SK-N-SH (cell line): ENCODE measurements at regions not wholly inside any gene's neighbourhood (a gene's known extent, or its start where the extent isn't known, plus 50 kb on each side); places are given as distances from the start of the nearest gene placed in this dataset.

ENCODE experiments used
- CTCF ChIA-PET: fragments of 300-600, 350-600 bp; formaldehyde crosslinking; extraction: SDS; loops from one replicate; lab custom pipeline; 2021; lab: Yijun Ruan, JAX
- POLR2A ChIA-PET: fragments of 350-600 bp; sonication (Branson Sonifier 250); formaldehyde crosslinking; extraction: SDS; loops from one replicate; lab custom pipeline; 2020; ENCODE audit warnings: antibody characterized with exemption, inconsistent platforms; lab: Yijun Ruan, JAX
- DNase-seq: peaks from one replicate; pipeline ENCODE4 v3.0.0; 2012
- H2AFZ ChIP-seq: fragments of 200-600 bp; sonication (generic); 2 replicates; pipeline ENCODE4 v1.8.1; 2016; ENCODE audit warnings: antibody characterized with exemption, mild to moderate bottlenecking, low read depth
- H3F3A ChIP-seq: fragments of 200-600 bp; sonication (generic); replicated peaks from 2 replicates; pipeline ENCODE3; 2016; ENCODE audit warnings: antibody characterized with exemption, mild to moderate bottlenecking; ENCODE audit not compliant: insufficient read depth
- H3K27ac ChIP-seq, 2 experiments: fragments of 200-500 bp in 1 of 2; fragments of 200-600 bp in 1 of 2; sonication (Bioruptor generic) in 1 of 2; sonication (generic), shearing (Covaris generic) in 1 of 2; 2 replicates each; pipeline versions ENCODE4 v1.5.1 to v1.6.1; 2014 to 2016; ENCODE audit warnings: low read depth in 2 of 2, inconsistent platforms in 1 of 2, low read length in 1 of 2, mild to moderate bottlenecking in 1 of 2, mixed read lengths in 1 of 2
- H3K27me3 ChIP-seq: fragments of 200-600 bp; sonication (generic), shearing (Covaris generic); 2 replicates; pipeline ENCODE4 v1.6.1; 2016; ENCODE audit warnings: mixed run types; ENCODE audit not compliant: insufficient read depth
- H3K36me3 ChIP-seq, 2 experiments: fragments of 200-500 bp in 1 of 2; fragments of 200-600 bp in 1 of 2; sonication (Bioruptor generic) in 1 of 2; sonication (generic) in 1 of 2; replicated peaks in 1 of 2; 2 replicates each; pipeline versions ENCODE3 to v1.5.1; 2014 to 2016; ENCODE audit warnings: low read length in 1 of 2, mild to moderate bottlenecking in 1 of 2; ENCODE audit not compliant: insufficient read depth in 2 of 2, control insufficient read depth in 1 of 2
- H3K4me1 ChIP-seq, 2 experiments: fragments of 200-500 bp in 1 of 2; fragments of 200-600 bp in 1 of 2; sonication (Bioruptor generic) in 1 of 2; sonication (generic), shearing (Covaris generic) in 1 of 2; 2 replicates each; pipeline versions ENCODE4 v1.5.1 to v1.6.1; 2014 to 2016; ENCODE audit warnings: low read depth in 1 of 2, low read length in 1 of 2, mixed run types in 1 of 2; ENCODE audit not compliant: insufficient read depth in 2 of 2, control insufficient read depth in 1 of 2
- H3K4me2 ChIP-seq: fragments of 200-600 bp; sonication (generic), shearing (Covaris generic); 2 replicates; pipeline ENCODE4 v1.6.1; 2017; ENCODE audit warnings: mixed run types
- H3K4me3 ChIP-seq, 2 experiments: fragments of 200-500 bp in 1 of 2; fragments of 200-600 bp in 1 of 2; sonication (Bioruptor generic) in 1 of 2; sonication (generic), shearing (Covaris generic) in 1 of 2; 2 replicates each; pipeline versions ENCODE4 v1.5.1 to v1.8.1; 2014 to 2016; ENCODE audit warnings: low read depth in 2 of 2, inconsistent platforms in 1 of 2, low read length in 1 of 2, mild to moderate bottlenecking in 1 of 2, mixed read lengths in 1 of 2, moderate library complexity in 1 of 2
- H3K79me2 ChIP-seq: fragments of 200-600 bp; sonication (generic); 2 replicates; pipeline ENCODE4 v1.8.1; 2017; ENCODE audit warnings: mild to moderate bottlenecking; ENCODE audit not compliant: insufficient read depth
- H3K9ac ChIP-seq: fragments of 200-600 bp; sonication (generic); 2 replicates; pipeline ENCODE4 v1.6.1; 2017; ENCODE audit warnings: mixed run types
- H3K9me2 ChIP-seq: fragments of 200-600 bp; sonication (generic); 2 replicates; pipeline ENCODE4 v1.6.1; 2017; ENCODE audit warnings: mixed run types
- H3K9me3 ChIP-seq: fragments of 200-600 bp; sonication (generic); 2 replicates; pipeline ENCODE4 v1.6.1; 2017; ENCODE audit warnings: mixed run types, mild to moderate bottlenecking, moderate library complexity
- H4K20me1 ChIP-seq: fragments of 200-600 bp; sonication (generic); 2 replicates; pipeline ENCODE4 v1.6.1; 2017; ENCODE audit warnings: mild to moderate bottlenecking, mixed run types; ENCODE audit not compliant: insufficient read depth
- CHD2 ChIP-seq: fragments of 150-350 bp; IDR thresholded peaks from 2 replicates; pipeline ENCODE4 v1.6.1; 2018; ENCODE audit warnings: low read length; ENCODE audit not compliant: partially characterized antibody
- EP300 ChIP-seq, 2 experiments: IDR thresholded peaks; 2 replicates each; pipeline versions ENCODE4 v1.4.0 to v1.6.1; 2012; ENCODE audit warnings: borderline replicate concordance in 1 of 2, low read depth in 1 of 2, low read length in 1 of 2
- FOSL2 ChIP-seq: IDR thresholded peaks from 2 replicates; pipeline ENCODE4 v1.4.0; 2012; ENCODE audit warnings: low read depth, mild to moderate bottlenecking, moderate library complexity, borderline replicate concordance
- FOXJ3 ChIP-seq: sonication (generic); formaldehyde crosslinking; IDR thresholded peaks from 2 replicates; pipeline ENCODE4 v1.5.1; 2020; ENCODE audit warnings: mild to moderate bottlenecking, missing genetic modification reagents
- FOXM1 ChIP-seq: IDR thresholded peaks from 2 replicates; pipeline ENCODE4 v1.4.0; 2012; ENCODE audit warnings: low read depth, mild to moderate bottlenecking
- GABPA ChIP-seq: IDR thresholded peaks from 2 replicates; pipeline ENCODE4 v1.4.0; 2012; ENCODE audit warnings: low read depth, mild to moderate bottlenecking
- MEF2A ChIP-seq: IDR thresholded peaks from 2 replicates; pipeline ENCODE4 v1.4.0; 2012; ENCODE audit warnings: low read depth, borderline replicate concordance
- MXI1 ChIP-seq: IDR thresholded peaks from 2 replicates; pipeline ENCODE4 v1.6.1; 2012; ENCODE audit warnings: mild to moderate bottlenecking, low read depth, low read length, improper control_type of control experiment
- NFIC ChIP-seq: IDR thresholded peaks from 2 replicates; pipeline ENCODE4 v1.4.0; 2012; ENCODE audit warnings: borderline replicate concordance
- NRF1 ChIP-seq: IDR thresholded peaks from 2 replicates; pipeline ENCODE4 v1.6.1; 2012; ENCODE audit warnings: low read depth, mild to moderate bottlenecking, low read length
- PBX3 ChIP-seq: IDR thresholded peaks from 2 replicates; pipeline ENCODE4; 2012
- POLR2AphosphoS5 ChIP-seq: IDR thresholded peaks from 2 replicates; pipeline ENCODE4 v1.6.1; 2012; ENCODE audit warnings: low read depth, low read length
- RCOR1 ChIP-seq: fragments of 150-350 bp; IDR thresholded peaks from 2 replicates; pipeline ENCODE4 v1.6.1; 2017; ENCODE audit warnings: antibody characterized with exemption, low read length
- RFX5 ChIP-seq: IDR thresholded peaks from 2 replicates; pipeline ENCODE4 v1.6.1; 2012; ENCODE audit warnings: mild to moderate bottlenecking, improper control_type of control experiment, low read length
- RXRA ChIP-seq: IDR thresholded peaks from 2 replicates; pipeline ENCODE4 v1.4.0; 2012; ENCODE audit warnings: low read depth, mild to moderate bottlenecking, borderline replicate concordance
- SMC3 ChIP-seq: IDR thresholded peaks from 2 replicates; pipeline ENCODE4 v1.6.1; 2012; ENCODE audit warnings: low read depth, low read length, improper control_type of control experiment
- TAF1 ChIP-seq: IDR thresholded peaks from 2 replicates; pipeline ENCODE4 v1.6.1; 2012; ENCODE audit warnings: low read depth, mild to moderate bottlenecking, low read length, moderate library complexity, borderline replicate concordance
- TCF12 ChIP-seq: IDR thresholded peaks from 2 replicates; pipeline ENCODE4 v1.4.0; 2012
- USF2 ChIP-seq: fragments of 150-350 bp; IDR thresholded peaks from 2 replicates; pipeline ENCODE4 v1.6.1; 2017; ENCODE audit warnings: antibody characterized with exemption, low read length, low read depth, borderline replicate concordance
- YY1 ChIP-seq: IDR thresholded peaks from 2 replicates; pipeline ENCODE4 v1.4.0; 2012; ENCODE audit warnings: low read depth, mild to moderate bottlenecking
- WGBS: methylation state at CpG from one replicate; pipeline ENCODE4 v1.1.6; 2017; ENCODE audit warnings: low lambda C conversion rate; 5-methylcytosine and 5-hydroxymethylcytosine counted together

- H2AFZ ChIP-seq = no peak overlapping the region
- CTCF ChIA-PET = no interaction called here
These were observed 144.0 kb upstream of the CHRM3 start for GRCh38 chr1:239242404-239242803.

GRCh38 chr1:239240736-239241135 is 145.6 kb upstream of the CHRM3 start:
- no peak overlapping the region for H3K4me3 ChIP-seq
- no peaks in the 10 kb centered on the region for H3K36me3 ChIP-seq
- H3F3A ChIP-seq = no peaks in the 10 kb centered on the region
- ChIA-PET CTCF (no interaction called here), POLR2A (no interaction called here)
- no peaks in the 10 kb centered on the region for H3K27me3 ChIP-seq
- H2AFZ ChIP-seq = no peak overlapping the region
- H4K20me1 ChIP-seq = no peaks in the 10 kb centered on the region
- WGBS = 42% methylated on average over 3 of the region's 3 CpGs
- H3K9me3 ChIP-seq = no peaks in the 10 kb centered on the region
- no peaks in the 10 kb centered on the region for H3K79me2 ChIP-seq
- TF ChIP-seq RCOR1 (no peak), RXRA (no peak), FOSL2 (no peak), EP300 (IDR thresholded peaks at IDR 0.05; ENCODE audit: borderline replicate concordance in 1 of 2, low read depth in 1 of 2, low read length in 1 of 2) (no peak), FOXJ3 (CRISPR knock-in tag) (no peak), RFX5 (no peak), POLR2AphosphoS5 (no peak), TAF1 (no peak)
- no peak overlapping the region for H3K4me2 ChIP-seq
- no peaks in the 10 kb centered on the region; a peak in 1 of 4 replicates for H3K4me1 ChIP-seq
- H3K27ac ChIP-seq = no peak overlapping the region
- DNase-seq = no peak
- no peaks in the 10 kb centered on the region for H3K9me2 ChIP-seq
- H3K9ac ChIP-seq = no peak overlapping the region

More at GRCh38 chr1:239242404-239242803, 144.0 kb upstream of the CHRM3 start:
- POLR2A ChIA-PET = no interaction called here
- no peaks in the 10 kb centered on the region for H3K9me3 ChIP-seq
- H3K27ac ChIP-seq = no peak overlapping the region
- no peaks in the 10 kb centered on the region for H3F3A ChIP-seq
- TF ChIP-seq CHD2 (no peak), POLR2AphosphoS5 (no peak), RCOR1 (no peak), FOXJ3 (CRISPR knock-in tag) (no peak), GABPA (no peak)
- H3K9ac ChIP-seq = no peak overlapping the region
- no peaks in the 10 kb centered on the region for H3K27me3 ChIP-seq
- no peak overlapping the region for H3K4me3 ChIP-seq
- no peaks in the 10 kb centered on the region; a peak in 1 of 4 replicates for H3K4me1 ChIP-seq
- H4K20me1 ChIP-seq = no peaks in the 10 kb centered on the region
- no peaks in the 10 kb centered on the region for H3K36me3 ChIP-seq
- no peaks in the 10 kb centered on the region for H3K79me2 ChIP-seq
- H3K9me2 ChIP-seq = no peaks in the 10 kb centered on the region
- H3K4me2 ChIP-seq = no peak overlapping the region
- no peak for DNase-seq

GRCh38 chr1:239239529-239239928 is 146.8 kb upstream of the CHRM3 start:
- Histone ChIP-seq H3K27ac (no peak overlapping the region), H3K79me2 (no peaks in the 10 kb centered on the region), H3K9ac (no peak overlapping the region), H3K4me1 (no peaks in the 10 kb centered on the region; a peak in 1 of 4 replicates), H3F3A (no peaks in the 10 kb centered on the region), H3K4me3 (no peak overlapping the region), H3K9me3 (no peaks in the 10 kb centered on the region), H3K36me3 (no peaks in the 10 kb centered on the region), H3K4me2 (no peak overlapping the region), H4K20me1 (no peaks in the 10 kb centered on the region), H3K9me2 (no peaks in the 10 kb centered on the region), H2AFZ (no peak overlapping the region), H3K27me3 (no peaks in the 10 kb centered on the region)
- no peak for DNase-seq
- ChIA-PET POLR2A (no interaction called here), CTCF (interaction anchor here (0.6 to 1.6 kb wide), 2 partner anchors 8 to 11 kb away, joined by 3 to 5 read pairs; no protein-coding TSS in a partner anchor)
- TF ChIP-seq MEF2A (no peak), TAF1 (no peak), PBX3 (no peak), SMC3 (no peak), POLR2AphosphoS5 (no peak), USF2 (no peak), TCF12 (no peak), MXI1 (no peak), EP300 (IDR thresholded peaks at IDR 0.05; ENCODE audit: borderline replicate concordance in 1 of 2, low read depth in 1 of 2, low read length in 1 of 2) (no peak), NRF1 (no peak), YY1 (no peak), RFX5 (no peak), NFIC (no peak), CHD2 (no peak), FOXM1 (no peak), FOSL2 (no peak), RXRA (no peak)
